ENCODE measurements at regions not wholly inside any gene's neighbourhood (a gene's known extent, or its start where the extent isn't known, plus 50 kb on each side); places are given as distances from the start of the nearest gene placed in this dataset.

- CTCF ChIA-PET, result interaction anchor here (0.7 kb wide), 1 partner anchor 392 kb away, joined by 4 read pairs; no protein-coding TSS in a partner anchor
- no peaks in the 10 kb centered on the region for H3K27me3 Mint-ChIP-seq (ENCODE audit: low read depth)
- DNase-seq (ENCODE audit: low spot score), result no peak
- POLR2A ChIA-PET, result no interaction called here
- TF ChIP-seq ZNF263 (CRISPR knock-in tag; IDR thresholded peaks at IDR 0.05; ENCODE audit: low read depth), result no peak
- no peak for TF ChIP-seq TP53 (CRISPR knock-in tag; IDR thresholded peaks at IDR 0.05)
- TF ChIP-seq ERG (CRISPR knock-in tag; IDR thresholded peaks at IDR 0.05), result no peak
- TF ChIP-seq SMAD4 (CRISPR knock-in tag; IDR thresholded peaks at IDR 0.05), result no peak
- TF ChIP-seq MAX (CRISPR knock-in tag; IDR thresholded peaks at IDR 0.05), result no peak
- TF ChIP-seq CDX4 (CRISPR knock-in tag; IDR thresholded peaks at IDR 0.05; ENCODE audit: borderline replicate concordance), result no peak
- no peak for TF ChIP-seq RELA (CRISPR knock-in tag; IDR thresholded peaks at IDR 0.05; ENCODE audit: borderline replicate concordance)
- TF ChIP-seq TEAD4 (CRISPR knock-in tag; IDR thresholded peaks at IDR 0.05), result no peak
- no peak for TF ChIP-seq JUN (CRISPR knock-in tag; IDR thresholded peaks at IDR 0.05)
- TF ChIP-seq STAT6 (CRISPR knock-in tag; conservative IDR thresholded peaks at IDR 0.05; ENCODE audit: low read depth), result no peak
- no peak for TF ChIP-seq E2F1 (CRISPR knock-in tag; IDR thresholded peaks at IDR 0.05)
- no peak for TF ChIP-seq EMX1 (CRISPR knock-in tag; IDR thresholded peaks at IDR 0.05)
- no peak for TF ChIP-seq ZMAT4 (CRISPR knock-in tag; IDR thresholded peaks at IDR 0.05)
- no peak for TF ChIP-seq MXD4 (CRISPR knock-in tag; IDR thresholded peaks at IDR 0.05; ENCODE audit: borderline replicate concordance)
- no peak for TF ChIP-seq ELF4 (CRISPR knock-in tag; IDR thresholded peaks at IDR 0.05; ENCODE audit: low read depth)
- H3K27ac Mint-ChIP-seq, result no peak overlapping the region
- ATAC-seq, result no peak
- no peak overlapping the region for H3K4me3 Mint-ChIP-seq
- peaks cover 16% of the 10 kb centered on the region for H3K4me1 Mint-ChIP-seq
- H3K36me3 Mint-ChIP-seq, result peaks cover 11% of the 10 kb centered on the region
- peaks cover 26% of the 10 kb centered on the region for H3K9me3 Mint-ChIP-seq
Observed at GRCh38 chr3:152079980-152080379, 188.7 kb upstream of the MBNL1 start.

- H3K27ac Mint-ChIP-seq, result peak overlapping the region; percentile 66
Observed at GRCh38 chr3:152083135-152083534, 185.6 kb upstream of the MBNL1 start.

More at GRCh38 chr3:152083135-152083534, 185.6 kb upstream of the MBNL1 start:
- no peaks in the 10 kb centered on the region for H3K27me3 Mint-ChIP-seq (ENCODE audit: low read depth)
- CTCF ChIA-PET, result interaction anchor here (1.9 kb wide), 1 partner anchor 11 kb away, joined by 7 read pairs; no protein-coding TSS in a partner anchor
- H3K4me3 Mint-ChIP-seq, result peak overlapping the region; percentile 3; the same call in 1 of the 2 replicates
- POLR2A ChIA-PET, result no interaction called here
- H3K36me3 Mint-ChIP-seq, result peaks cover 11% of the 10 kb centered on the region
- ATAC-seq, result peak; percentile 38; the same call in 1 of the 2 replicates
- peaks cover 26% of the 10 kb centered on the region for H3K9me3 Mint-ChIP-seq
- H3K4me1 Mint-ChIP-seq, result peaks cover 28% of the 10 kb centered on the region
- DNase-seq (ENCODE audit: low spot score), result no peak
- no peak for TF ChIP-seq SMAD3 (CRISPR knock-in tag; IDR thresholded peaks at IDR 0.05; ENCODE audit: borderline replicate concordance)
- TF ChIP-seq RELA (CRISPR knock-in tag; IDR thresholded peaks at IDR 0.05; ENCODE audit: borderline replicate concordance), result no peak
- TF ChIP-seq EMX1 (CRISPR knock-in tag; IDR thresholded peaks at IDR 0.05), result no peak
